ENCODE measurements at regions not wholly inside any gene's neighbourhood (a gene's known extent, or its start where the extent isn't known, plus 50 kb on each side); places are given as distances from the start of the nearest gene placed in this dataset.

DNA sequence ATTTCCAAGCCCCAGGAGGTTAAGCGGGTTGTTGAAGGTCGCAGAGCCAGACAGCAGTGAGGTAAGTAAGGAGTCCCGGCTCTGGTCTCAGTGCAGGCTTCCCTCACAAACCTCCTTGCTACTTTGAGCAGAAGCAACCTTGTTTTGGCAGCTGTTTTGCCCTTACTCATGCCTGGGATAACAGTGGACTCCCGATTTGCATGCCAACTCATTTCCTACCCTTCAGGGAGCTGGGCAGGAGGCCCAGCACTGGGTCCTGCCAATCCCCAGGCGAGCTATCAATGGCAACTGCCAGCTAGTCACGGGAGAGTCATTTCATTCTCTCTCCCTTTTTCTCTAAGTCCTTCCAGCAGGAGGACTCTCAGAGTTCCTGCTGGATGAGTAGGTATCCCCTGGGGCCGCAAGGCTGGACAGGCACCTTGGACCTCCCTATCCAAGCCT is 72.0 kb upstream of the KSR1 start:
- no peaks in the 10 kb centered on the region for H3K36me3 ChIP-seq
- H3K27me3 ChIP-seq, result no peaks in the 10 kb centered on the region; the same call in 1 of the 2 replicates
- H3K4me1 ChIP-seq, result peaks cover 19% of the 10 kb centered on the region
- DNase-seq, result peak; percentile 92
- no peaks in the 10 kb centered on the region for H3K9me3 ChIP-seq (replicated peaks)
- H3K4me3 ChIP-seq, result no peak overlapping the region
- peak overlapping the region; percentile 84 for H3K27ac ChIP-seq

DNA sequence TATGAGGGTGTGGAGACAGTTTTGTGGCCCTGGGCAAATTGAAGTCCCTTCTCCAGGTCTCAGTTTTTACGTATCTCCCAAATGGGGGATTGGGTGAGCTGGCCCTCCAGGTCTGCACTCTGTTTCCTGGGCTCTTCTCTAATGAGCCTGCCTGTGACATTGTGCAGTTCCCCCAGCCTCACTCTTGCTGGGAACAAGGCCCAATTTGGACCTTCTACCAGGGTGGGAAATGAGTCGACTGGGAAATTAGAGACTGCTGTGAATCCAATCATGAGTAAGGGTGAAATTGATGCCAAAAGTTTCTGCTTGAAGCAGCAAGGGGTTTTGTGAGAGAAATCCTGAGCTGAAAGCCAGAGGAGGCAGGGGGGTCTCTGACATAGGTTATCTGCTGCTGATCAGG is 71.5 kb upstream of the KSR1 start:
- Histone ChIP-seq H3K4me3 (no peak overlapping the region), H3K36me3 (no peaks in the 10 kb centered on the region), H3K27me3 (no peaks in the 10 kb centered on the region; the same call in 1 of the 2 replicates), H3K4me1 (peaks cover 19% of the 10 kb centered on the region), H3K9me3 (replicated peaks) (no peaks in the 10 kb centered on the region), H3K27ac (peak overlapping the region; percentile 84)
- no peak for DNase-seq

DNA sequence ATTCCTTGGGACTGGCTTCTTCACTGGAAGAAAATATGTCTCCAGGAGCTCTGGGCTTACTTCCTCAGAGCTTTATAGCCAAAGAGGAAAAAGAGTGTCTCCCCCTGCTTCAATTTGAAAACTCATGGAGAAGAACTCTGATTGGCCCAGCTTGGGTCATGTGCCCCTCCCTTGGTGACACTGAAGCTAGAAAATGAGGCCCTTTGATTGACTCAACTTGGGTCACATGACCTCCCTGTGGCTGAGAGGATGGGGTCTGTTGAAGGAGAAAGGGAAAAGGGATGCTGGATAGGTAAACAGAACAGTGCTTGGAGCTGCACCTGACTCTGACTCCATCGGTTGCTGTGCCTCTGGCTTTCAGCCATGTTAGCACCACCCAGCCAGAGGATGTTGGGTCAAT is 70.6 kb upstream of the KSR1 start:
- H3K36me3 ChIP-seq, result no peaks in the 10 kb centered on the region
- H3K27me3 ChIP-seq, result no peaks in the 10 kb centered on the region
- DNase-seq, result no peak
- H3K4me3 ChIP-seq, result no peak overlapping the region
- peaks cover 16% of the 10 kb centered on the region for H3K4me1 ChIP-seq
- no peak overlapping the region for H3K27ac ChIP-seq
- no peaks in the 10 kb centered on the region for H3K9me3 ChIP-seq (replicated peaks)

DNA sequence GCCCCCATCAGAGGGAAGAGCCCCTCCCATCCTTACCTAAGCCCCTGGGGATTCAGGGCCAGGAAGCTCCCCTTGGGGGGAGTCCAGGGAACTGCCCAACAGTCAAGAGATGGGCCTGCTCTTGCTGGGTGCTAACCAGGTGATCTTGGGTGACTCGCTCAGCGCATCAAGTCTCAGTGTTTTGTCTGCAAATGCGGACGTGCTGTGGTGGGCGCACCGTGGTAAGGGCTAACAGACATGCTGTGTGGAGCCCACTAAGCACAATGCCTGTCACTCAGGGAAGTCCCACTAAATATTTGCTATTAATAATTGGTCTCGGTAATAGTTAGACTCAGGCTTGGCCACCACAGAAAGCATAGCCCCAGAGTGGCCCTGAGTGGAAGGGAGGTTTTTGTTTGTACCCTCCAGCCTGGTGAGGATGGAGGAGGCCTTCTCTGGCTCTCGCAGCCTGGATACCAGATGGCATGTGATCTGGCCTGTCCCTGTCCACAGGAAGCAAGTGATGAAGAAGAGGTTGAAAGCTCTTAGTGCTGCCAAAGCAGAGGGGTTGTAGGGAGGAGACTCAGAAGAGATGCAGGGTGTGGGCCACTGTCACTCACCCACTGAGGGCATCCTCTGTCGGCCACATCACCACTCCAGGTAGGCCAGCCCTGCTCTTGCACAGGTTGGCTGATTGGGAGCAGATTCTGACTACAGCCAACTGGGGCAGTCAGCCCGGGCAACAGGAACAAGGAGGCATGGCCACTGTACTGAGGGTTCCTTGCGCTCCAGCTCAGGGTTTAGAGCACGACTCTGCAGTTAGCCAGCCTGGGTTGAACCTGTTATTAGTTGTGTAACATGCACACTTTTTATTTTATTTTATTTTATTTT is 69.8 kb upstream of the KSR1 start:
- no peaks in the 10 kb centered on the region for H3K36me3 ChIP-seq
- H3K4me3 ChIP-seq, result no peak overlapping the region
- no peak for DNase-seq

DNA sequence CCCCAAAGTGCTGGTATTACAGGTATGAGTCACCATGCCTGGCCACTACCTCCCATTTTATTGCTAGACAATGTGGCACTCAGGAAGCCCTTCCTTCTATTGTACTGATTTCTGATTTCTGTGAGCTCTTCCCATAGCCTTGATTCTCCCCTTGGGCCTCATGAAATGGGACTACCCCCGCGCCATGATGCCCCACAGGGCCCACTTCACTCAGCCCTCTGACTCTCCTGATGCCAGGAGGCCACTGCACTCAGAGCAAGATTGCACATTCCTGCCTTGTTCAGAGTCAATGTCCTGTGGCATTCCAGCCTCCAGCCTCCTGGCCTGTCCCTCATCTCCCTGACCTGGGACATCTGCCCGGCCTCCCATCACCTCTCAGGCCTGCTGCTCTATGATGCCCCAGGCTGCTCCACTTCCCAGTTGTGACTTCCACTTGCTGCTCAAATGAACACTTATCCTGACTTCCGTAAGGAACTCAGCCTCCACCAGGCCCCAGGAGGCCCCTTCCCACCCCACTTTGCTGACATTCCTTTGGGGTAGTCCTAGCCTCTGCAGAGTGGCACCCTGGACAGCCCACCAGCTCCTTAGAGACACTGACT is 66.6 kb upstream of the KSR1 start:
- Histone ChIP-seq H3K4me3 (no peak overlapping the region), H3K4me1 (peaks cover 5% of the 10 kb centered on the region), H3K27me3 (no peaks in the 10 kb centered on the region), H3K9me3 (replicated peaks) (no peaks in the 10 kb centered on the region; the same call in 1 of the 2 replicates), H3K27ac (no peak overlapping the region), H3K36me3 (no peaks in the 10 kb centered on the region)
- no peak for DNase-seq

More for the DNA sequence above, 69.8 kb upstream of the KSR1 start:
- H3K4me1 ChIP-seq, result peaks cover 14% of the 10 kb centered on the region
- no peak overlapping the region for H3K27ac ChIP-seq
- H3K9me3 ChIP-seq (replicated peaks), result no peaks in the 10 kb centered on the region
- no peaks in the 10 kb centered on the region for H3K27me3 ChIP-seq

DNA sequence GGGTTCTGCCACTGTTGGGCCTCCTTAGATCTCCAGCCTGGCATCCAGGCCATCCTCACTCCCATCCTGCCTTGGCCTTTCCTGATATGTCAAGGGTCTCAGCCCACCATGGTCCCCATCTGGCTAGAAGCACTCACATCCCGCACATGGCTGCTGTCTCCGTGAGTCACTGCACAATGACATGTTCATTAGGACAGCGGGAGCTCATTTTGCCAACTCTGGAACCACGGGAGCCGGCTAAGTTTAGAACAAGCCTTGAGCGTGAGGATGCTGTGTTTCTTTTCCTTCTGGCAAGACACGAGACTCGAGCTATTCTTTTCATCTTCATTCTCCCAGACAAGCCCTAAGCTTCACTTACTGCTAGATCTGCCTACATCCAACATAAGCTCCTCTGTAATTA is 65.7 kb upstream of the KSR1 start:
- Histone ChIP-seq H3K4me3 (no peak overlapping the region), H3K9me3 (replicated peaks) (peaks cover 8% of the 10 kb centered on the region), H3K27ac (no peak overlapping the region), H3K36me3 (no peaks in the 10 kb centered on the region), H3K4me1 (no peaks in the 10 kb centered on the region), H3K27me3 (no peaks in the 10 kb centered on the region)
- no peak for DNase-seq

DNA sequence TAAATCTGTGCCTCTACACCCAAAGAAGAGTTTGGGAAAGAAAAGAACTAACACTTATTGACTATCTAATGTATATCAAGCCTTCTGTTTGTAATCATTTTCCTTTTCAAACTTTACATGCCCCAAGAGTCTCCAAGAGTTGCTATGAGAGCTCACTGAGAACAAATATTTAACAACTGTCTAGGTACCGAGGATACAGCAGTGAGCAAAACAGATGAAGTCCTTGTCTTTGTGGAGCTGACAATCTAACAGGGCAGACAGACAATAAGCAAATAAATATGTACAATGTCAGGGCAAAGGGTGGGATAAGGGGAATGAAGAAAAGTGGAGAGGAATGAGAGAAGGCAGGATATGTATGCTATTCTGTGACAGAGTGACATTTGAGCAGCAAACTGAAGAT is 64.8 kb upstream of the KSR1 start:
- H3K27ac ChIP-seq, result no peak overlapping the region
- no peak for DNase-seq

DNA sequence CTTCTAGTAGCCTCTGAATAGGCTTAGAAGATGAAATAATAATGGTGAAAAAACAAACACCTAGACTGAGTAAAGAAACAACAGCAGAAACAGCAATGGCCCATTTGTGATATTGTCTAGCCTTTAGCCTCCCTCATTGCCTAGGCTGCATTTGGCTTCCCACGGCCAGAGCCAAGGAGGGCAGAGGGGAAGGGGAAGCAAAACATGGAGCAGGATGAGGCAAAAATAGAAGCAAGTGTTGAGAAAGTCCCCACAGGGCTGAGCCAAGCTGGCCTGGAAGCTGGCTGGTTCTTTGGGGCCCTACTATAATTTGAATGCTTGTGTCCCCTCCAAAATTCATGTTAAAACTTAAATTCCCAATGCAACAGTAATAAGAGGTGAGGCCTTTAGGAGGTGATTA is 60.2 kb upstream of the KSR1 start:
- no peak overlapping the region for H3K4me3 ChIP-seq
- H3K36me3 ChIP-seq, result no peaks in the 10 kb centered on the region
- DNase-seq, result no peak
- peaks cover 12% of the 10 kb centered on the region for H3K9me3 ChIP-seq (replicated peaks)
- peaks cover 9% of the 10 kb centered on the region for H3K4me1 ChIP-seq
- no peaks in the 10 kb centered on the region; the same call in 1 of the 2 replicates for H3K27me3 ChIP-seq
- no peak overlapping the region for H3K27ac ChIP-seq

More for the DNA sequence above, 64.8 kb upstream of the KSR1 start:
- Histone ChIP-seq H3K36me3 (no peaks in the 10 kb centered on the region), H3K4me1 (no peaks in the 10 kb centered on the region), H3K4me3 (no peak overlapping the region), H3K9me3 (replicated peaks) (peaks cover 12% of the 10 kb centered on the region), H3K27me3 (no peaks in the 10 kb centered on the region)

DNA sequence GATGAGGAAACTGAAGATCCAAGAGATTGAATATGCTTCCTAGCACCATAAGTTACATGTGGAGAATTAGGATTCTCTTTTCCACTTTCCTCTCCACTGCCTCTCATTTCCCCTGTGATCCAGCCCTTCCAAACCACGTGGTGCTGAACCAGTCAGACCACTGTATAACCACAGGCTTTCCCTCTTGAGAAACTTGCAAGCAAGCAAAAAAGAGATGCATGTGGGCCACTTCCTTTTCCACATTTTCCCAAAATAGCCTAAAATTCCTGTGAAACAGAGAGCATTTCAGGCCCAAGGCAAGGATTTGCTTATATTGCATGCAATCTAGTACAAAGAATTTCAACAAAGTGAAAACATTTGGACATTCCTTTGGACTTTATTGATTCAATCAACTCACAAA is 59.3 kb upstream of the KSR1 start:
- H3K27me3 ChIP-seq, result no peaks in the 10 kb centered on the region; the same call in 1 of the 2 replicates
- H3K27ac ChIP-seq, result no peak overlapping the region
- DNase-seq, result no peak
- H3K36me3 ChIP-seq, result no peaks in the 10 kb centered on the region
- H3K4me3 ChIP-seq, result no peak overlapping the region
- H3K9me3 ChIP-seq (replicated peaks), result peaks cover 12% of the 10 kb centered on the region
- H3K4me1 ChIP-seq, result peaks cover 9% of the 10 kb centered on the region

DNA sequence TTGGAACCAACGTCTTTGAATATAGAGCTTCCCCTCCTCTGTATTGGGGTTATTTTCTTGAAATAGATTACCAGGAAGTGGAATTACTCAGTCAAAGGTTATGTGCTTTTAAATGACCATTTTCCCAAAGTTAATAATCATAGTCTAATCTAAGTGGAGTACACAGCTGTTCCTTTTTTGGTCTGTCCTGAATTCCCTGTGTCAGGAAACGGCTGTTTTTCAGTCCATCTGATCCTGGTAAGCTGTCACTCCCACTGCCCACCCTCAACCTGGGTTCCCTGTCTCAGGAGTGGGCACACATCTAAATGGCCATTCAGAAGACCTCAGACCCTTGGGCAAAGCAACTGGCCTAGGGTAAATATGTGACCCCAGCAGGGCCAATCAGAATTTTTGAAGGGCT is 57.6 kb upstream of the KSR1 start:
- Histone ChIP-seq H3K9me3 (replicated peaks) (peaks cover 12% of the 10 kb centered on the region; the same call in 1 of the 2 replicates), H3K4me3 (no peak overlapping the region), H3K27me3 (no peaks in the 10 kb centered on the region; the same call in 1 of the 2 replicates), H3K4me1 (peaks cover 9% of the 10 kb centered on the region), H3K27ac (no peak overlapping the region), H3K36me3 (no peaks in the 10 kb centered on the region)
- DNase-seq, result no peak

DNA sequence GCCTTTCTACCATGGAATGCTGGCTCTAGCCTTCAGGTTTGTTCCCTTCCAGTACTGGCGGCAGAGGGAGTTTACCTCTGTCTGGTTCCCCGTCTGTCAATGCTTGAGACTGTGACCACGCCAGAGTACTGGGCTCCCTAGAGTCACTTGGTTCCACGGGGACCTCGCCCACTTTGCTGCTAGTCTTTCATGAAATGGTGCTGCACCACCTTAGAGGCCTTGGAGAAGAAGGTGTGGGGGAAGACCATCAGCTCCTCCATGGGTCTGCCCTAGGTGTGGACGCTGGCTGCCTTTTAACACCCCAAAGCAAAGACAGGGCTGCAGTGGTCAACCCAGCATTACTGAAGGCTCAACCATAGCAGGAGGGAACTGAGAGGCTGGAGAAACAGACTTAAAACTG is 55.3 kb upstream of the KSR1 start:
- no peak for DNase-seq
- no peak overlapping the region for H3K27ac ChIP-seq
- no peaks in the 10 kb centered on the region for H3K9me3 ChIP-seq (replicated peaks)
- no peaks in the 10 kb centered on the region; the same call in 1 of the 2 replicates for H3K27me3 ChIP-seq
- peaks cover 9% of the 10 kb centered on the region for H3K4me1 ChIP-seq
- no peaks in the 10 kb centered on the region for H3K36me3 ChIP-seq
- H3K4me3 ChIP-seq, result no peak overlapping the region

DNA sequence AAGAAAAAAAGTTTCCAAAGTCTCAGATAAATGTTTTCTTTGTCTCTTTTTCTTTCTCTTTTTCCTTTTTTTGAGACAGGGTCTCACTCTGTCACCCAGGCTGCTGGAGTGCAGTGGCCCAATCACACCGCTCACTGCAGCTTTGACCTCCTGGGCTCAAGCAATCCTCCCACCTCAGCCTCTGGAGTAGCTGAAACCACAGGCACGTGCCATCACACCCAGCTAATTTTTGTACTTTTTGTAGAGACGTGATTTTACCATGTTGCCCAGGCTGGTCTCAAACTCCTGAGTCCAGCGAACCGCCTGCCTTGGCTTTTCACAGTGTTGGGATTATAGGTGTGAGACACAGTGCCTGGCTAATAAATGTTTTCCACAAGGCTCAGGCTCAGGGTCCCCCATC is 53.3 kb upstream of the KSR1 start:
- Histone ChIP-seq H3K4me3 (no peak overlapping the region), H3K27me3 (no peaks in the 10 kb centered on the region; the same call in 1 of the 2 replicates), H3K27ac (no peak overlapping the region), H3K4me1 (peaks cover 9% of the 10 kb centered on the region), H3K36me3 (no peaks in the 10 kb centered on the region), H3K9me3 (replicated peaks) (no peaks in the 10 kb centered on the region)
- DNase-seq, result no peak

DNA sequence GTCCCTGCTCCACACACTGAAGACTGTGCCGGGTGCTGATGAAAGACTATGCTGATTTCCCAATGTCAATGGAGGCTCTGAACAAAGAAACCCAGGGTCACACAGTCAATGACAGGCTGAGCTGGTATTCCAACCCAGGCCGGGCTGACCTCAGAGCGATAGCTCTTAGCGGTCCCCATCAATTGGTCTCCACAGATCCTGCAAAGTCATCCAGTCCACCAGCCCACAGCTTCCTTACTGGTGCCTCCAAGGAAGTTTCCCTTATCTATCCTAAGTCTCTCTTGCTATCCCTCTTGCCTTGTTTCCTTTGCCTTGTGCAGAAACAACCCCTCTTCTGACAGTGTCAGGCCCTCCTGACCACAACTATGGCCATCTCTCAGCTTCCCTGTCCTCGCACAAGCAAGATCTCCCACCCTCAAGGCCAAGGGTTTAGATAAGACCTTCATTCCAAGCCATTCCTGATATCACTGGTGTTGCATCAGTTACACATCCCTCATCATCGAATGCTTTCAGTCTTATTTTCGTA is 52.7 kb upstream of the KSR1 start:
- H3K27ac ChIP-seq, result no peak overlapping the region
- peaks cover 10% of the 10 kb centered on the region for H3K4me1 ChIP-seq
- no peaks in the 10 kb centered on the region for H3K27me3 ChIP-seq
- no peaks in the 10 kb centered on the region for H3K9me3 ChIP-seq (replicated peaks)
- no peak overlapping the region for H3K4me3 ChIP-seq
- no peak for DNase-seq
- H3K36me3 ChIP-seq, result no peaks in the 10 kb centered on the region

DNA sequence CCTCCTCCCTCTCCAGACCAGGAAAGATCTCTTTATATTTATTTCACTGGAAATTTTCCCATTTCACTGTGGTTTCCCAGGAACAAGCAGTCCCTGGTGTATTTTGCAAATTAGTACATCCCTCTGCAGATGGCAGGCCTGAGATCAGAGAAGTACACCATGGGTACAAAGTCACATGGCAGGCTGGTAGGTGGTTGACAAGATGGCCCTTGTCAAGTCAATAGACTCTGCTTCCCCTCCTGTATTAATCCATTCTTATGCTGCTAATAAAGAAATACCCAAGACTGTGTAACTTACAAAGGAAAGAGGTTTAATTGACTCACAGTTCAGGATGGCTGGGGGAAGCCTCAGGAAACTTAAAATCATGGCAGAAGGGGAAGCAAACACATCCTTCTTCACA is 51.6 kb upstream of the KSR1 start:
- no peak for DNase-seq
- H3K4me3 ChIP-seq, result no peak overlapping the region
- no peaks in the 10 kb centered on the region for H3K9me3 ChIP-seq (replicated peaks)
- no peaks in the 10 kb centered on the region for H3K36me3 ChIP-seq
- H3K27ac ChIP-seq, result no peak overlapping the region
- peaks cover 15% of the 10 kb centered on the region for H3K4me1 ChIP-seq
- H3K27me3 ChIP-seq, result no peaks in the 10 kb centered on the region

Measured in SJCRH30 (cell line).